H9 (cell line): ENCODE measurements at regions not wholly inside any gene's neighbourhood (a gene's known extent, or its start where the extent isn't known, plus 50 kb on each side); places are given as distances from the start of the nearest gene placed in this dataset.

Source experiments
- DNase-seq: peaks from one replicate; pipeline ENCODE4 v3.0.0-alpha.2; 2017
- H2AFZ ChIP-seq: one replicate; pipeline ENCODE4 v1.6.1; 2013; ENCODE audit warnings: mild to moderate bottlenecking, low read length, control low read depth, moderate library complexity
- H2AK5ac ChIP-seq: 2 replicates; pipeline ENCODE4 v1.6.1; 2013; ENCODE audit warnings: low read length, control low read depth, mixed read lengths; ENCODE audit not compliant: insufficient read length
- H2BK120ac ChIP-seq: one replicate; pipeline ENCODE4 v1.6.1; 2013; ENCODE audit warnings: low read depth, mild to moderate bottlenecking, low read length, control low read depth, inconsistent platforms; ENCODE audit not compliant: poor library complexity, severe bottlenecking
- H2BK12ac ChIP-seq: 2 replicates; pipeline ENCODE4 v1.6.1; 2013; ENCODE audit warnings: low read length, control low read depth, mixed read lengths, low read depth; ENCODE audit not compliant: insufficient read length
- H2BK15ac ChIP-seq: 2 replicates; pipeline ENCODE4 v1.6.1; 2013; ENCODE audit warnings: low read depth, low read length, control low read depth
- H2BK20ac ChIP-seq: one replicate; pipeline ENCODE4 v1.6.1; 2013; ENCODE audit warnings: low read depth, mild to moderate bottlenecking, low read length, control low read depth, inconsistent platforms; ENCODE audit not compliant: poor library complexity, severe bottlenecking
- H2BK5ac ChIP-seq: 2 replicates; pipeline ENCODE4 v1.6.1; 2013; ENCODE audit warnings: low read length, control low read depth, mixed read lengths; ENCODE audit not compliant: insufficient read length
- H3K14ac ChIP-seq: 2 replicates; pipeline ENCODE4 v1.6.1; 2013; ENCODE audit warnings: low read length, control low read depth; ENCODE audit not compliant: insufficient read depth
- H3K18ac ChIP-seq: 2 replicates; pipeline ENCODE4 v1.6.1; 2013; ENCODE audit warnings: low read depth, mild to moderate bottlenecking, mixed read lengths, low read length, control low read depth; ENCODE audit not compliant: insufficient read length
- H3K23ac ChIP-seq: 2 replicates; pipeline ENCODE4 v1.6.1; 2013; ENCODE audit warnings: low read length, control low read depth, mixed read lengths, low read depth; ENCODE audit not compliant: insufficient read length
- H3K23me2 ChIP-seq: 2 replicates; pipeline ENCODE4 v1.6.1; 2013; ENCODE audit warnings: low read depth, mild to moderate bottlenecking, mixed read lengths, low read length, control low read depth; ENCODE audit not compliant: insufficient read length, poor library complexity, severe bottlenecking
- H3K27ac ChIP-seq: 2 replicates; pipeline ENCODE4 v1.5.1; 2013; ENCODE audit warnings: low read length, control low read depth, mixed read lengths, low read depth; ENCODE audit not compliant: insufficient read length
- H3K27me3 ChIP-seq: 2 replicates; pipeline ENCODE4 v1.6.1; 2013; ENCODE audit warnings: low read length, control low read depth, inconsistent platforms; ENCODE audit not compliant: insufficient read depth
- H3K4ac ChIP-seq: 2 replicates; pipeline ENCODE4 v1.6.1; 2013; ENCODE audit warnings: low read depth, mild to moderate bottlenecking, control low read depth, inconsistent platforms, low read length, moderate library complexity
- H3K4me1 ChIP-seq: 2 replicates; pipeline ENCODE4 v1.6.1; 2013; ENCODE audit warnings: low read length, control low read depth, inconsistent platforms; ENCODE audit not compliant: insufficient read depth
- H3K4me2 ChIP-seq: 2 replicates; pipeline ENCODE4 v1.6.1; 2013; ENCODE audit warnings: low read length, control low read depth, mixed read lengths; ENCODE audit not compliant: insufficient read length, insufficient read depth
- H3K56ac ChIP-seq: 2 replicates; pipeline ENCODE4 v1.6.1; 2013; ENCODE audit warnings: low read depth, mild to moderate bottlenecking, mixed read lengths, low read length, control low read depth; ENCODE audit not compliant: insufficient read length
- H3K79me1 ChIP-seq: 2 replicates; pipeline ENCODE4 v1.6.1; 2013; ENCODE audit warnings: low read depth, mild to moderate bottlenecking, moderate library complexity, low read length, control low read depth, inconsistent platforms; ENCODE audit not compliant: insufficient read depth, poor library complexity, severe bottlenecking
- H3K79me2 ChIP-seq: 2 replicates; pipeline ENCODE4 v1.6.1; 2013; ENCODE audit warnings: low read length, control low read depth, inconsistent platforms; ENCODE audit not compliant: insufficient read depth
- H3K9ac ChIP-seq: 2 replicates; pipeline ENCODE4 v1.6.1; 2013; ENCODE audit warnings: low read length, control low read depth, mixed read lengths; ENCODE audit not compliant: insufficient read length; ENCODE audit errors: extremely low read depth
- H3K9me3 ChIP-seq: one replicate; pipeline ENCODE4 v1.6.1; 2013; ENCODE audit warnings: low read depth, low read length, inconsistent platforms; ENCODE audit not compliant: control insufficient read depth
- H3T11ph ChIP-seq: one replicate; pipeline ENCODE4 v1.6.1; 2013; ENCODE audit warnings: mild to moderate bottlenecking, low read length, control low read depth, inconsistent platforms
- H4K20me1 ChIP-seq: one replicate; pipeline ENCODE4 v1.6.1; 2013; ENCODE audit not compliant: control insufficient read depth, insufficient read length, insufficient read depth
- H4K5ac ChIP-seq: 2 replicates; pipeline ENCODE4 v1.6.1; 2013; ENCODE audit warnings: low read depth, mild to moderate bottlenecking, mixed read lengths, low read length, control low read depth; ENCODE audit not compliant: insufficient read length
- H4K8ac ChIP-seq: replicated peaks from 2 replicates; pipeline ENCODE4 v1.6.1; 2013; ENCODE audit warnings: low read length, control low read depth, mixed read lengths, low read depth; ENCODE audit not compliant: insufficient read length
- H4K91ac ChIP-seq: 2 replicates; pipeline ENCODE4 v1.6.1; 2013; ENCODE audit warnings: low read depth, mild to moderate bottlenecking, moderate library complexity, mixed read lengths, low read length, control low read depth; ENCODE audit not compliant: insufficient read length
- H3K27ac Mint-ChIP-seq, 3 experiments: 2 replicates in 2 of 3; 3 replicates in 1 of 3; pipeline ENCODE4 v1.8.0; 2020 to 2021; ENCODE audit warnings: mixed read lengths in 3 of 3, mild to moderate bottlenecking in 1 of 3, moderate library complexity in 1 of 3
- H3K27me3 Mint-ChIP-seq: 2 replicates; pipeline ENCODE4 v1.8.0; 2021; ENCODE audit warnings: low read depth, mild to moderate bottlenecking, moderate library complexity, mixed read lengths
- H3K36me3 Mint-ChIP-seq, 3 experiments: 2 replicates in 2 of 3; 3 replicates in 1 of 3; pipeline ENCODE4 v1.8.0; 2020 to 2021; ENCODE audit warnings: low read depth in 3 of 3, mixed read lengths in 3 of 3; ENCODE audit not compliant: insufficient read depth in 1 of 3
- H3K4me1 Mint-ChIP-seq, 2 experiments: 2 replicates each; pipeline ENCODE4 v1.8.0; 2020; ENCODE audit warnings: mixed read lengths in 2 of 2
- H3K4me3 Mint-ChIP-seq, 2 experiments: 2 replicates in 1 of 2; 3 replicates in 1 of 2; pipeline ENCODE4 v1.8.0; 2020 to 2021; ENCODE audit warnings: mild to moderate bottlenecking in 2 of 2, mixed read lengths in 2 of 2, moderate library complexity in 1 of 2
- H3K9me3 Mint-ChIP-seq, 2 experiments: 2 replicates in 1 of 2; 3 replicates in 1 of 2; pipeline ENCODE4 v1.8.0; 2020; ENCODE audit warnings: mild to moderate bottlenecking in 2 of 2, mixed read lengths in 2 of 2, moderate library complexity in 1 of 2
- CTCF ChIP-seq: fragments of 200-600 bp; sonication (generic); conservative IDR thresholded peaks from 3 replicates; pipeline ENCODE4 v1.8.0; 2021; ENCODE audit warnings: antibody characterized with exemption, mild to moderate bottlenecking
- WGBS: extraction: QIAGEN DNeasy Blood & Tissue Kit; methylation state at CpG from one replicate; pipeline ENCODE4 v1.1.7; 2013; ENCODE audit warnings: missing lambda C conversion rate, low lambda C conversion rate, mixed read lengths; ENCODE audit not compliant: insufficient read length; ENCODE audit errors: extremely low coverage; 5-methylcytosine and 5-hydroxymethylcytosine counted together

- Histone ChIP-seq H2BK12ac (no peak overlapping the region), H3T11ph (no peak overlapping the region), H3K56ac (no peak overlapping the region), H3K23ac (no peak overlapping the region), H2BK5ac (no peak overlapping the region), H4K8ac (no peak overlapping the region), H3K14ac (no peak overlapping the region), H3K4ac (no peak overlapping the region), H3K27me3 (no peaks in the 10 kb centered on the region), H2BK120ac (no peak overlapping the region), H3K4me1 (peaks cover 8% of the 10 kb centered on the region; the same call in 1 of the 2 replicates), H3K9ac (no peak overlapping the region), H3K27ac (no peak overlapping the region), H4K91ac (no peak overlapping the region), H2BK15ac (no peak overlapping the region), H2BK20ac (no peak overlapping the region), H3K9me3 (no peaks in the 10 kb centered on the region), H3K79me1 (no peaks in the 10 kb centered on the region), H4K20me1 (no peaks in the 10 kb centered on the region), H3K23me2 (no peaks in the 10 kb centered on the region), H3K79me2 (no peaks in the 10 kb centered on the region), H2AK5ac (no peak overlapping the region), H3K18ac (no peak overlapping the region), H4K5ac (no peak overlapping the region), H3K4me2 (no peak overlapping the region), H2AFZ (no peak overlapping the region)
- no peak overlapping the region for H3K27ac Mint-ChIP-seq
- TF ChIP-seq CTCF = 0 out of 3 replicates have a peak, but pooled peaks have one; percentile 10
- peaks cover 13 to 34% (median 18%) of the 10 kb centered on the region in 3 experiments for H3K36me3 Mint-ChIP-seq
- H3K4me3 Mint-ChIP-seq = no peak overlapping the region
- WGBS = no CpG with 5 or more reads among the region's 9 CpGs
- H3K4me1 Mint-ChIP-seq = peaks cover 18 to 21% of the 10 kb centered on the region in 2 experiments
- no peak for DNase-seq
- H3K9me3 Mint-ChIP-seq = peaks cover 27 to 50% of the 10 kb centered on the region in 2 experiments
- no peaks in the 10 kb centered on the region for H3K27me3 Mint-ChIP-seq
Observed at GRCh38 chrX:10077425-10078188, 79.2 kb upstream of the CLCN4 start.
